ENCODE measurements at regions not wholly inside any gene's neighbourhood (a gene's known extent, or its start where the extent isn't known, plus 50 kb on each side); places are given as distances from the start of the nearest gene placed in this dataset.

- no peak for DNase-seq (ENCODE audit: low read depth in 4 of 4, low spot score in 1 of 4)
Measured at GRCh38 chr3:117912352-117912751, 1122.3 kb downstream of the IGSF11 start.

- DNase-seq (ENCODE audit: low read depth in 4 of 4, low spot score in 1 of 4) = no peak
Measured at GRCh38 chr3:117914540-117915100, 1120.0 kb downstream of the IGSF11 start.

GRCh38 chr3:117916839-117917238 is 1117.8 kb downstream of the IGSF11 start:
- DNase-seq (ENCODE audit: low read depth in 4 of 4, low spot score in 1 of 4) = no peak

- DNase-seq (ENCODE audit: low read depth in 4 of 4, low spot score in 1 of 4) = no peak
Measured at GRCh38 chr3:117919621-117920020, 1115.0 kb downstream of the IGSF11 start.

- DNase-seq (ENCODE audit: low read depth in 4 of 4, low spot score in 1 of 4) = no peak
Measured at GRCh38 chr3:117920253-117920898, 1114.3 kb downstream of the IGSF11 start.

- DNase-seq (ENCODE audit: low read depth in 4 of 4, low spot score in 1 of 4) = no peak
Measured at GRCh38 chr3:117921411-117921810, 1113.2 kb downstream of the IGSF11 start.

- DNase-seq (ENCODE audit: low read depth in 4 of 4, low spot score in 1 of 4) = no peak
Measured at GRCh38 chr3:117922039-117922438, 1112.6 kb downstream of the IGSF11 start.

- DNase-seq (ENCODE audit: low read depth in 4 of 4, low spot score in 1 of 4) = no peak
Measured at GRCh38 chr3:117926819-117927218, 1107.8 kb downstream of the IGSF11 start.

- no peak for DNase-seq (ENCODE audit: low read depth in 4 of 4, low spot score in 1 of 4)
Measured at GRCh38 chr3:117927825-117928224, 1106.8 kb downstream of the IGSF11 start.

GRCh38 chr3:117928836-117929235 is 1105.8 kb downstream of the IGSF11 start:
- DNase-seq (ENCODE audit: low read depth in 4 of 4, low spot score in 1 of 4) = no peak

- no peak for DNase-seq (ENCODE audit: low read depth in 4 of 4, low spot score in 1 of 4)
Measured at GRCh38 chr3:117932441-117932840, 1102.2 kb downstream of the IGSF11 start.

GRCh38 chr3:117936159-117936558 is 1098.5 kb downstream of the IGSF11 start:
- DNase-seq (ENCODE audit: low read depth in 4 of 4, low spot score in 1 of 4) = no peak

GRCh38 chr3:117938974-117939373 is 1095.7 kb downstream of the IGSF11 start:
- DNase-seq (ENCODE audit: low read depth in 4 of 4, low spot score in 1 of 4) = no peak

- no peak for DNase-seq (ENCODE audit: low read depth in 4 of 4, low spot score in 1 of 4)
Measured at GRCh38 chr3:117939425-117940027, 1095.1 kb downstream of the IGSF11 start.

- DNase-seq (ENCODE audit: low read depth in 4 of 4, low spot score in 1 of 4) = no peak
Measured at GRCh38 chr3:117941015-117941414, 1093.6 kb downstream of the IGSF11 start.

- no peak for DNase-seq (ENCODE audit: low read depth in 4 of 4, low spot score in 1 of 4)
Measured at GRCh38 chr3:117941756-117942155, 1092.9 kb downstream of the IGSF11 start.

GRCh38 chr3:117954131-117954530 is 1080.5 kb downstream of the IGSF11 start:
- no peak for DNase-seq (ENCODE audit: low read depth in 4 of 4, low spot score in 1 of 4)

GRCh38 chr3:117955196-117955595 is 1079.5 kb downstream of the IGSF11 start:
- no peak for DNase-seq (ENCODE audit: low read depth in 4 of 4, low spot score in 1 of 4)

- no peak for DNase-seq (ENCODE audit: low read depth in 4 of 4, low spot score in 1 of 4)
Measured at GRCh38 chr3:117958027-117958426, 1076.6 kb downstream of the IGSF11 start.

GRCh38 chr3:117962750-117963149 is 1071.9 kb downstream of the IGSF11 start:
- DNase-seq (ENCODE audit: low read depth in 4 of 4, low spot score in 1 of 4) = no peak

- no peak for DNase-seq (ENCODE audit: low read depth in 4 of 4, low spot score in 1 of 4)
Measured at GRCh38 chr3:117963858-117964257, 1070.8 kb downstream of the IGSF11 start.

- DNase-seq (ENCODE audit: low read depth in 4 of 4, low spot score in 1 of 4) = no peak
Measured at GRCh38 chr3:117964814-117965213, 1069.8 kb downstream of the IGSF11 start.

Data from stimulated activated CD4-positive, alpha-beta T cell treated with anti-CD3 and anti-CD28 coated beads, Interleukin-1b, Interleukin-23, amount 100 ng/mL, for 24 hours (primary cell).